Lung (tissue), 11 donors: ENCODE measurements at regions not wholly inside any gene's neighbourhood (a gene's known extent, or its start where the extent isn't known, plus 50 kb on each side); places are given as distances from the start of the nearest gene placed in this dataset.

Experiments used
- ATAC-seq: fragments of 200-7000 bp; cut with Tn5 transposase; one replicate; pipeline ENCODE4 v1.9.1; 2020; ENCODE audit warnings: moderate number of reproducible peaks; ENCODE audit not compliant: insufficient read depth, low FRiP score
- DNase-seq, 3 donors: peaks; one replicate each; pipeline ENCODE4 v3.0.0-alpha.2; 2013 to 2017
- H3K27ac ChIP-seq, 2 donors: one replicate each; pipeline ENCODE4 v1.5.1; 2013; ENCODE audit warnings: mild to moderate bottlenecking in 2 of 2, moderate library complexity in 2 of 2, control low read depth in 1 of 2, inconsistent platforms in 1 of 2, low read depth in 1 of 2, low read length in 1 of 2
- H3K27me3 ChIP-seq, 3 donors: one replicate each; pipeline ENCODE4 v1.5.1; 2013; ENCODE audit warnings: low read length in 2 of 3; ENCODE audit not compliant: control insufficient read depth in 3 of 3, insufficient read depth in 3 of 3
- H3K36me3 ChIP-seq, 4 donors: one replicate each; pipeline ENCODE4 v1.5.1; 2013; ENCODE audit warnings: low read length in 4 of 4, mild to moderate bottlenecking in 1 of 4, moderate library complexity in 1 of 4; ENCODE audit not compliant: control insufficient read depth in 4 of 4, insufficient read depth in 4 of 4
- H3K4me1 ChIP-seq, 5 donors: one replicate each; pipeline ENCODE4 v1.5.1; 2013; ENCODE audit warnings: low read length in 5 of 5, mild to moderate bottlenecking in 2 of 5, moderate library complexity in 1 of 5; ENCODE audit not compliant: control insufficient read depth in 5 of 5, insufficient read depth in 5 of 5
- H3K4me3 ChIP-seq: one replicate; pipeline ENCODE4 v1.5.1; 2013; ENCODE audit warnings: mild to moderate bottlenecking, control low read depth, moderate library complexity
- H3K9ac ChIP-seq, 2 donors: one replicate each; pipeline ENCODE4 v1.5.1; 2013; ENCODE audit warnings: low read length in 2 of 2, control low read depth in 1 of 2; ENCODE audit not compliant: insufficient read depth in 1 of 2
- H3K9me3 ChIP-seq, 4 donors: one replicate each; pipeline ENCODE4 v1.5.1; 2013; ENCODE audit warnings: low read length in 3 of 4, mild to moderate bottlenecking in 1 of 4, moderate library complexity in 1 of 4; ENCODE audit not compliant: control insufficient read depth in 4 of 4, insufficient read depth in 3 of 4
- WGBS, 2 donors: extraction: QIAGEN DNeasy Blood & Tissue Kit; methylation state at CpG; one replicate each; pipeline ENCODE4 v1.1.7; 2013; 5-methylcytosine and 5-hydroxymethylcytosine counted together
- TF ChIP-seq, protein P1 (sequence below): IDR thresholded peaks from 2 replicates; pipeline ENCODE4 v1.5.1; 2012; ENCODE audit warnings: mild to moderate bottlenecking; ENCODE audit errors: control extremely low read depth, extremely low read depth
- donor health status: control.
- donor health status: control.
- donor health status: Bipolar disorder and iron deficiency.
- donor health status: healthy.
- donor health status: DM: yes; HTN: yes; CAD: no.

DNA sequence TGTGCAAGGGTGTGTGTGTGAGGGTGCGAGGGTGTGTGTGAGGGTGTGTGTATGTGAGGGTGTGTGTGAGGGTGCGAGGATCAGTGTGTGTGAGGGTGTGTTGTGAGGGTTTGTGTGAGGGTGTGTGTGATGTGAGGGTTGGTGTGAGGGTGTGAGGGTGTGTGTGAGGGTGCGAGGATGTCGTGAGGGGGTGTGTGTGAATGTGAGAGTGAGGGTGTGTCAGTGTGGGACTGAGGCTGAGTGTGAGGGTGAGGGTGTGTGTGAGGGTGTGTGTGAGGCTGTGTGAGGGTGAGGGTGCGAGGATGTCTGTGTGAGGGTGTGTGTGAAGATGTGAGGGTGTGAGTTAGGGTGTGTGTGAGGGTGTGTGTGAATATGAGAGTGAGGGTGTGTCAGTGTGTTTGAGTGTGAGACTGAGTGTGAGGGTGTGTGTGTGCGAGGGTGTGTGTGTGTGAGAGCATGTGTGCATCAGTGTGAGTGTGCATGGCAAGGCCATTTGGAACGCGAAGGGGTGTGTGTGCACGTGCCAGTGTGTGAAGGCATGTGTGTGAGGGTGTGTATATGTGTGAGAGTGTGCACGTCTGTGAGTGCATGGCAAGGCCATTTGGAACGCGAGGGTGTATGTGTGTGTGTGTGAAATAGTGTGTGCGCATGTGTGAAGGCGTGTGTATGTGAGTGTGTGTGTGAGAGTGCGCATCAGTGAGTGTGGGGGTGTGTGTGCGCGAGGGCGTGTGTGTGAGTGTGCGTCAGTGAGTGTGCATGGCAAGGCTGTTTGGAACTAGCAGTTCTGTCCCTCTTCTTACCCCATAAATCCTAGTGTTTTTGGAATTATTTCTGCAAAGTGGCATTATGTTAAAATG is 69.8 kb downstream of the RGS12 start:
- no peak overlapping the region for H3K4me3 ChIP-seq
- no peak for ATAC-seq
- H3K4me1 ChIP-seq = peaks cover 0 to 5% (median 0%) of the 10 kb centered on the region in 5 donors
- peak in 1 of 3 donors; percentile 10 for DNase-seq
- no peak overlapping the region for H3K27ac ChIP-seq
- 97 to 98% methylated on average over 19 of the region's 19 CpGs for WGBS, 2 donors
- no peaks in the 10 kb centered on the region for H3K27me3 ChIP-seq
- TF ChIP-seq, protein P1, sequence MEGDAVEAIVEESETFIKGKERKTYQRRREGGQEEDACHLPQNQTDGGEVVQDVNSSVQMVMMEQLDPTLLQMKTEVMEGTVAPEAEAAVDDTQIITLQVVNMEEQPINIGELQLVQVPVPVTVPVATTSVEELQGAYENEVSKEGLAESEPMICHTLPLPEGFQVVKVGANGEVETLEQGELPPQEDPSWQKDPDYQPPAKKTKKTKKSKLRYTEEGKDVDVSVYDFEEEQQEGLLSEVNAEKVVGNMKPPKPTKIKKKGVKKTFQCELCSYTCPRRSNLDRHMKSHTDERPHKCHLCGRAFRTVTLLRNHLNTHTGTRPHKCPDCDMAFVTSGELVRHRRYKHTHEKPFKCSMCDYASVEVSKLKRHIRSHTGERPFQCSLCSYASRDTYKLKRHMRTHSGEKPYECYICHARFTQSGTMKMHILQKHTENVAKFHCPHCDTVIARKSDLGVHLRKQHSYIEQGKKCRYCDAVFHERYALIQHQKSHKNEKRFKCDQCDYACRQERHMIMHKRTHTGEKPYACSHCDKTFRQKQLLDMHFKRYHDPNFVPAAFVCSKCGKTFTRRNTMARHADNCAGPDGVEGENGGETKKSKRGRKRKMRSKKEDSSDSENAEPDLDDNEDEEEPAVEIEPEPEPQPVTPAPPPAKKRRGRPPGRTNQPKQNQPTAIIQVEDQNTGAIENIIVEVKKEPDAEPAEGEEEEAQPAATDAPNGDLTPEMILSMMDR = no peak
- H3K36me3 ChIP-seq = no peaks in the 10 kb centered on the region
- no peaks in the 10 kb centered on the region for H3K9me3 ChIP-seq
- no peak overlapping the region for H3K9ac ChIP-seq

DNA sequence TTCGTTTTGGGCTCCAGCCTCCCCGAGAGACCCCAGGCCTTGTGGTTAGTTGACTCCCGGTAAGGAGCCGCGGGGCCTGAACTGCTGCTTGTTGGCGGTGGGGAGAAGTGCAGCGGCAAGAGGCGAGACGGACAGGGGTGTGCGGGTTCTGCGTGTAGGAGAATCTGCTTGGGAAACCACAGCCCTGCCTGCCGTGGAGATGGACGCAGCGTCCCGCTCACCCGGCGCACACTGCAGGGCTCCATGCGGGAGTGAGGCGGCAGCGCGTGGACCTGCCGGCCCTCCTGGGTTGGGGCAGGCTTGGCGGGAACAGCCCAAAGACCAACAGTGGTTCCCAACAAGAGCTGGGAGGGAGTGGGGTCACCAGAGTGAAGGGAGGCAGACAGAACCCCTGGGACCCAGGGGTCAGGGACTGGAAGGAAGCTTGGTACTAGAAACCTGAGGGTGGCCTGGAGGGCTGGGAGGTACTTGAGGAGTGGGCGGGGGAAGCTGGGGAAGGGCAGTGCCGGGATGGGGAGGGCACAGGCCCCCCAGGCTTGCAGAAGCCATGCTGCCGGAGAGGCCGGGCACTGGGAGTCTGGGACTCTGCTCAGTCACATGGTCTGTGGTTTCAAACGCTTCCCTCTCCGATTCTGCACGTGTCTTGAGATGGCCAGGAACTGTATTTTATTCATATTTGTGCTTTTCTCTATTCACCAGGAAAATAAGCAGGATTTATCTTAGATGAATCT is 70.8 kb downstream of the RGS12 start:
- Histone ChIP-seq H3K4me1 (peaks cover 0 to 8% (median 5%) of the 10 kb centered on the region in 5 donors), H3K9ac (no peak overlapping the region), H3K27me3 (no peaks in the 10 kb centered on the region), H3K27ac (no peak overlapping the region), H3K36me3 (no peaks in the 10 kb centered on the region), H3K4me3 (no peak overlapping the region), H3K9me3 (no peaks in the 10 kb centered on the region)
- WGBS, 2 donors = 73 to 86% methylated on average over 30 of the region's 30 CpGs
- TF ChIP-seq, protein P1 = no peak
- DNase-seq (peak in 1 of 3 donors; percentile 9), ATAC-seq (no peak)

DNA sequence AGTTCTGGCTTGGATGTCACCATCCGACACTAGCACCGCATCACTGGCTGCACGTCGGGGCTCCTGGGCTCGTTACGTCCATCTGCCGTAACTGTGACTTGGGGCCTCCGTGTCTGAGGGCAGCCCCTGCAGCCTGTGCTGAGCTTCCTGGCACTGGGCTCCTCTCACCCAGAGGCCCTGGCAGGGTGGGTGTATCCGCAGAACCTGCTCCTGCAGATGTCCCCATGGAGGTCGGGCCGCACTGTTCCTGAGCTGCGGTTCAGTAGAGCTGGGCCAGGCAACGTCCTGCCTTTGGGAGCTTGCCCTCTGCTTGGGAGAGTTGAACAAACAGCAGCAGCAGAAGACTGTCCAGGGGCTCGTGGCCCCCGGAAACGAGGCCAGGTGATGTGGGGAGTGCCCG is 71.4 kb downstream of the RGS12 start:
- TF ChIP-seq, protein P1 = no peak
- peaks cover 1 to 14% (median 11%) of the 10 kb centered on the region in 5 donors for H3K4me1 ChIP-seq
- H3K36me3 ChIP-seq = no peaks in the 10 kb centered on the region
- WGBS, 2 donors = 85 to 86% methylated on average over 17 of the region's 17 CpGs
- H3K27ac ChIP-seq = no peak overlapping the region
- DNase-seq (peak in 1 of 3 donors; percentile 11), ATAC-seq (no peak)
- no peak overlapping the region for H3K4me3 ChIP-seq
- H3K9me3 ChIP-seq = no peaks in the 10 kb centered on the region
- no peak overlapping the region for H3K9ac ChIP-seq
- H3K27me3 ChIP-seq = no peaks in the 10 kb centered on the region
